CD4-positive, alpha-beta T cell treated with Interleukin-2 at 100 ng/mL for 4 hours (primary cell): ENCODE measurements at regions not wholly inside any gene's neighbourhood (a gene's known extent, or its start where the extent isn't known, plus 50 kb on each side); places are given as distances from the start of the nearest gene placed in this dataset.
"Not testable (repeated sequence)": the region's sequence is repeated elsewhere in the genome, so short reads cannot be mapped to it uniquely, and the experiment has no call there.

ENCODE experiments used
- DNase-seq: peaks from one replicate; pipeline ENCODE4 v3.0.0-alpha.2; 2020; ENCODE audit warnings: low spot score

GRCh38 chr21:15614766-15615165 lies 115.0 kb upstream of the USP25 start:
- no peak for DNase-seq

GRCh38 chr21:15616864-15617574 lies 112.8 kb upstream of the USP25 start:
- DNase-seq = no peak

- DNase-seq = no peak
These were observed 111.8 kb upstream of the USP25 start for GRCh38 chr21:15617964-15618363.

- DNase-seq = no peak
These were observed 108.9 kb upstream of the USP25 start for GRCh38 chr21:15620892-15621291.

GRCh38 chr21:15624646-15625045 lies 105.1 kb upstream of the USP25 start:
- DNase-seq = no peak

- no peak for DNase-seq
These were observed 104.4 kb upstream of the USP25 start for GRCh38 chr21:15625363-15625762.

- no peak for DNase-seq
These were observed 103.8 kb upstream of the USP25 start for GRCh38 chr21:15626031-15626430.

- no peak for DNase-seq
These were observed 102.8 kb upstream of the USP25 start for GRCh38 chr21:15627011-15627410.

GRCh38 chr21:15627823-15628222 lies 102.0 kb upstream of the USP25 start:
- no peak for DNase-seq

GRCh38 chr21:15631342-15631741 lies 98.4 kb upstream of the USP25 start:
- no peak for DNase-seq

DNA sequence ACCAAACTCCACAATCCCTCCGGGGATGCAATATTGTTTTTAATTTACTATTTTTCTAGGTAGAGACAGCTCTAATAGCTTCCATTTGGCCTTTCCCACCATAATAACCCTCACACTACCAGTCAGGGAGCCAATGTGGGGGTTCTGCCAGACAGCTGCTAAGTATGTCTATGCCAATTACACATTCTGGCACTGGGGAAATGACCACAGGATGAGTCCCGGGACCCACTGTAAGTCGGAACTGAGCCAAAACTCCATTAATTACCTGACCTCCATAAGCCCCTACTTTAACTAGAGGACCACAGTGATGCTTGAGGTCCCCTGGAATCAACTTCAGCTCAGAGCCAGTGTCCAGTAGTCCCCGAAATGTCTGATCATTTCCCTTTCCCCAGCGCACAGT lies 95.2 kb upstream of the USP25 start:
- not testable (repeated sequence) for DNase-seq

DNA sequence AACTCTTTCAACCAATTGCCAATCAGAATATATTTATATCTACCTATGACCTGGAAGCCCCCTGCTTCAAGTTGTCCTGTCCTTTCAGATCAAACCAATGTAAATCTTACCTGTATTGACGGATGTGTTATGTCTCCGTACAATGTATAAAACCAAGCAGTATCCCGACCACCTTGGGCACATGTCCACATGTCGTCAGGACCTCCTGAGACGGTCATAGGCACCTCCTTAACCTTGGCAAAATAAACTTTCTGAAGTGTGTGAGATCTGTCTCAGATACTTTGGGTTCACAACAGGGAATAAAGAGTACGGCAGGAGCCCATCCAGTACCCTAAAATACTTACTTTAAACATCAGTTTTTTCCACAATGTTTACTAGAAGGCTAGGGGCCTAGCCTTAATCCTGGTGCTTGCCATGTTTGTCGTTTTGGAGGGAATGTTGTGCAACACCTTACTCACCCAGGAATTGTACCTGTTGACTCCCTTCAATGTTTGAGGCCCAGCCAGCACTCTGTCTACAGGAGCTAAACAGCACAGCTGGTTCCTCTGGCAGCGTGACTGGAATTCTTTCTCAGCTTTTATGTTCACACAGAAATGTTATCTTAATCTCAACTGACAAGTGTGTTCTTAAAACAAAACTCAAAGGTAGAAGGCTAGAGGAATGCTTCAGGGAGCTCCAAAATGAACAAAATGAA lies 90.8 kb upstream of the USP25 start:
- no peak for DNase-seq

DNA sequence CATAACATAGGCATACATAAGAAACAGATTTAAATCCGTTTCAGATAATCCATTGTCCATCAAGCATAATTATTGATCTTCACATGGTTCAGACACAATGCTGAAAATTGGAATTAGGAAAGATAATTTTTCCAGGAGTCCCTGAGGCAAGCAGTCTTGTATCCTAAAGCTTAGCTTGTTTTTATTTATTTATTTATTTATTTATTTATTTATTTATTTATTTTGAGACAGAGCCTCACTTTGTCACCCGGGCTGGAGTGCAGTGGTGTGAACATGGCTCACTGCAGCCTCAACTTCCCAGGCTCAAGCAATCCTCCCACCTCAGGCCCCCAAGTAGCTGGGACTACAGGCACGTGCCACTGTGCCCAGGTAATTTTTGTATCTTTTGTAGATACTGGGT lies 89.7 kb upstream of the USP25 start:
- not testable (repeated sequence) for DNase-seq

- DNase-seq = no peak
These were observed 85.3 kb upstream of the USP25 start for GRCh38 chr21:15644489-15644888.

- DNase-seq = no peak
These were observed 84.0 kb upstream of the USP25 start for GRCh38 chr21:15645830-15646229.

GRCh38 chr21:15650735-15651134 lies 79.0 kb upstream of the USP25 start:
- no peak for DNase-seq

DNA sequence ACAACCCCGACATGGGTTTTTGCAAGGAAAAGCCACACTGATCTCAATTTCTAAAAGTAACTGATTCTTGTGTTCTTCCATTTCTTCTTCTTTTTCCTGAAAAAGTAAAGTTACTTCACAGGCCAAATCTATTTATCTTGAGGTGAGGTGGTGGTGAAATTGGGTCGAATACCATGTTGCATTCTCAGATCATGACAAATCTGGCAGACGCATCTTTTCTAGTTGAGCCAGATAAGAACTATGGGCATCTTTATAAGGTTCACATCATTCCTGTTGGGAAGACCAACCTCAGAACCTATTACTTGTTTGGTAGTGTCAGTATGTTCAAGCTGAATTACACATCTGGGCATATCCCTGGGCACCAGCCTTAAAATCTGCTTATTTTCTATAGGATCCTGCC lies 78.6 kb upstream of the USP25 start:
- DNase-seq = no peak

- no peak for DNase-seq
These were observed 76.1 kb upstream of the USP25 start for GRCh38 chr21:15653710-15654109.

DNA sequence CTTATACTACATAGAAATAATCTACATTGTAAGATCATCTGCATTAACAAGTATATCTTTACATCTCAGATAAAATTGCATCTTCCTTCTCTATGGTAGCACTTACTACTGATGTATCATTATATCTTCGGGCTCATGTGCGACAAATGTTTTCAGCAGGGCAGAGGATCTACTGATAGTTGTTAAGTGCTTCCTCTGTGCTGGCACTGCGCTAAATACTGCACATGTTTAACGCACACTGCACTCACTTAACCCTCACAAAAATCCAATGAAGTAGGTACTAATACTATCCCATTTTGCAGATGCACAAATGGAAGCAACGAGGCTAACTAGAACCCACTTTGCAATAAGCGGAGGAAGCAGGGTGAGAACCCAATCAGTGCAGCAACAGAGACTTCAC lies 75.6 kb upstream of the USP25 start:
- DNase-seq = no peak

DNA sequence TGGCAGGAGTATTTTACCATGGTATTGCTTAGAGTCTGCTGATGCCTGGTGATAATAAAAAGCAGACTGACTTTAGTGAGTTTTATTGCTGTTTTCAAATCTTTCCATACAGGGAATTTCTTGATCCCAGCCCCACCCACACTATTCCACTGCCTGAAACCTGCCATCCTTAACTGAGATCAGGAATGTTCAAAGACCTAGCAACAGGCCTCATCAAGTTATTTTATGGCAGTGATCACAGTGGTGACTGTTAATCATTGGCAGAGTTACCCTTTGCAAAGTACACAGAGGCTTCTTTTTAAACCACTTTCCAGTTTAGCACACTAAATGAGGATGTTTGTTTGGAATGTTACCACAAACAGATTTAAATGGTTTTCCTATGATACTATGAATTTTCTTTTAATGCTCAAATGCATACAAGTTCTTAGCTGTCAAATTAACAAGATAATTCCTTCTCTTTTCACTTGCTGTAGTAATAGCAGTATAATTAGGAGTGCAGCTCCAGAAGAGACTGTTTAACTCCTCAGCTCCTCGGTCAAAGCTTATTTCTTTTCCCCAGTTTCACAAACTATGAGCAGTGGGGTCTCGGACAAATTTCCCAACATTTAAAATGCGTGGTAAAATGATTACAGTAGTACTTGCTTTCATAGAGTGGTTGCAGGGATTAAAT lies 69.9 kb upstream of the USP25 start:
- no peak for DNase-seq

DNA sequence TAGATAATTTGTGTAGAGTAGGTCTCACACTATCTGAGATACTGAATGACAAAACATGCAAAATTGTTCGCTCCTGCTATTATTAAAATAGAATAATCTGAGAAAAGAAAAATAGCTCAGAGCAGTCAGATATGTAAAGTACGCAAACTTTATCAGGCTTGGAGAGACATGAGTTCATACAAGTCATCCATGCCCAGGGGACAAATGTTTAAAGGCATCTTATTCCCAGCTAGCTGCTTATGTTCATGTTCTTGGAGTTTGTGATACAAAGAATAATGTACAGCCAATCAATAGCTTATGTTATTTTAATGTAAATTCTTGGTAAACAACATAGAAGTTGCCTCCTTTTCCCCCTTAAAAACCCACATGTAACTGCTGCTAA lies 69.4 kb upstream of the USP25 start:
- no peak for DNase-seq

DNA sequence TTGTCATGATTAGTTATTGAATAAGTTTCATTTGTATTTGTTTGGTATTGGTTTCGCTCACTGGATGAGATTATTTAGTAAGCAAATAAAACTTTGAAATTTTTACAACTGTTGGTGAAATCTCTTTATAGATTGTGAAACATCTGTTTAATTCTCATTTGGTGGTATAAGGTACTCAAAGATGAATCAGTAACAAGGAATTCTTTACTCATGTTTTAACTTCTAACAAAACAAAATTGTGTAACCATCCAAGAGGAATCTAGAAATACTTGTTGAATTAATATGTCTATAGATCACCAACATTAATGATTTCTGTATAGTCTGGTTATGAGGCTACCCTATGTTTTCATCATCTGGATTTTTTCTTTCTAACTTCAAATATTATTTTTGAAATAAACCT lies 62.8 kb upstream of the USP25 start:
- DNase-seq = no peak

DNA sequence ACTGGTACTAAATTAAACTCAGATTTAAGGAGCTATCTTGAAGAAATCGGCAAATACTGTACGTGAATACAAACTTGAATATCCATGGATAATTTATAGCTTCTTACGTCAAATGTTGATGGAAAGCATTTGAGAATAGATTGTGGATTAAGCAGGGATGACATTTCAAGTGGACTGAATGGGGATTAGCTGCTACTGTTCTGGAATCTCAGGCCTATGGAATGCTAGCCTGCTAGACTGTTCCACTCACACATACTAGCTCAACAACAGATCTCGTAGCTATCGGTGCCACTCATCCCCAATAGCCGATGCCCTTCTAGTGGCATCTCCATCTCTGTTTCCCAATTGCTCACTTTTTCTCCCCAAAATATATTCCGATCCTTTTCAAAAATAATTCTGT lies 62.0 kb upstream of the USP25 start:
- no peak for DNase-seq
